Stomach (tissue), 8 donors: ENCODE measurements at regions not wholly inside any gene's neighbourhood (a gene's known extent, or its start where the extent isn't known, plus 50 kb on each side); places are given as distances from the start of the nearest gene placed in this dataset.

Experiments
- DNase-seq, 2 donors: peaks; one replicate each; pipeline versions ENCODE4 v3.0.0 to v3.0.0-alpha.2; 2013 to 2019
- H3K27ac ChIP-seq, 5 donors: fragments of 200-600 bp in 4 of 5; sonication (generic) in 4 of 5; one replicate each; pipeline ENCODE4 v1.5.1; 2013 to 2019; ENCODE audit warnings: mild to moderate bottlenecking in 1 of 5, moderate library complexity in 1 of 5
- H3K27me3 ChIP-seq, 3 donors: fragments of 200-600 bp; sonication (generic); one replicate each; pipeline ENCODE4 v1.5.1; 2017 to 2019; ENCODE audit warnings: mixed run types in 1 of 3
- H3K36me3 ChIP-seq, 4 donors: fragments of 200-600 bp; sonication (generic); 1 replicate in 3 of 4; 2 replicates in 1 of 4; pipeline ENCODE4 v1.5.1; 2016 to 2019
- H3K4me1 ChIP-seq, 4 donors: fragments of 200-600 bp; sonication (generic); one replicate each; pipeline ENCODE4 v1.5.1; 2016 to 2019
- H3K4me3 ChIP-seq, 4 donors: fragments of 200-600 bp; sonication (generic) in 3 of 4; one replicate each; pipeline ENCODE4 v1.5.1; 2016 to 2019; ENCODE audit warnings: mild to moderate bottlenecking in 1 of 4
- H3K9me3 ChIP-seq, 4 donors: fragments of 200-600 bp; sonication (generic); one replicate each; pipeline ENCODE4 v1.5.1; 2016 to 2019
- CTCF ChIP-seq, 7 experiments: fragments of 450-650 bp in 4 of 7; fragments of 200-600 bp in 3 of 7; sonication (generic) in 3 of 7; IDR thresholded peaks; one replicate each; pipeline ENCODE4 v1.5.1; 2016 to 2019; ENCODE audit warnings: antibody characterized with exemption in 7 of 7, control low read depth in 2 of 7, mild to moderate bottlenecking in 1 of 7
- EP300 ChIP-seq: sonication (generic); formaldehyde crosslinking; IDR thresholded peaks from one replicate; pipeline ENCODE4 v1.6.1; 2017; ENCODE audit warnings: antibody characterized with exemption
- POLR2A ChIP-seq, 4 donors: fragments of 450-650 bp; IDR thresholded peaks; one replicate each; pipeline ENCODE4 v1.6.1; 2016; ENCODE audit warnings: antibody characterized with exemption in 4 of 4, control low read depth in 2 of 4, mild to moderate bottlenecking in 1 of 4, moderate library complexity in 1 of 4
- POLR2AphosphoS5 ChIP-seq, 3 donors: sonication (generic); formaldehyde crosslinking; IDR thresholded peaks; one replicate each; pipeline ENCODE4 v1.6.1; 2016; ENCODE audit warnings: antibody characterized with exemption in 3 of 3
- WGBS, 5 donors: extraction: QIAGEN DNeasy Blood & Tissue Kit in 3 of 5; methylation state at CpG; one replicate each; pipeline versions ENCODE4 v1.1.5 to v1.1.7; 2013 to 2018; 5-methylcytosine and 5-hydroxymethylcytosine counted together
- intact Hi-C: fragments of 100-400 bp; cut with DNase I; formaldehyde crosslinking; loops from one replicate; pipeline ENCODE4 v1.15.1; 2023; ENCODE audit warnings: low total_unique reads
- donor health status: healthy with polysubstance abuse.
- donor health status: Bipolar disorder and iron deficiency.
- donor health status: healthy.

- Histone ChIP-seq H3K9me3 (peaks cover 0 to 21% (median 18%) of the 10 kb centered on the region in 4 donors), H3K36me3 (no peaks in the 10 kb centered on the region), H3K27ac (no peak overlapping the region), H3K4me3 (no peak overlapping the region), H3K4me1 (peaks cover 0 to 11% (median 10%) of the 10 kb centered on the region in 4 donors), H3K27me3 (peaks cover 0 to 30% (median 0%) of the 10 kb centered on the region in 3 donors)
- TF ChIP-seq EP300 = no peak
- no peak for TF ChIP-seq CTCF (IDR thresholded peaks at IDR 0.05)
- TF ChIP-seq POLR2AphosphoS5 (IDR thresholded peaks at IDR 0.05) = no peak
- no peak for TF ChIP-seq POLR2A (IDR thresholded peaks at IDR 0.05)
- DNase-seq = no peak
- intact Hi-C loops = no loop called here
- WGBS, 5 donors = 26 to 74% (median 44%) methylated on average over 4 of the region's 4 CpGs
Observed at GRCh38 chr11:70747285-70747684, 349.0 kb downstream of the CTTN start.

- Histone ChIP-seq H3K27me3 (peaks cover 0 to 23% (median 0%) of the 10 kb centered on the region in 3 donors), H3K4me1 (peaks cover 0 to 5% (median 3%) of the 10 kb centered on the region in 4 donors), H3K36me3 (no peaks in the 10 kb centered on the region), H3K27ac (no peak overlapping the region), H3K9me3 (peaks cover 0 to 21% (median 18%) of the 10 kb centered on the region in 4 donors), H3K4me3 (no peak overlapping the region)
- intact Hi-C loops = no loop called here
- 79 to 85% (median 82%) methylated on average over 2 to 5 of the region's 5 CpGs for WGBS, 5 donors
- TF ChIP-seq POLR2A (IDR thresholded peaks at IDR 0.05) (no peak), POLR2AphosphoS5 (IDR thresholded peaks at IDR 0.05) (no peak)
- no peak for DNase-seq
Observed at GRCh38 chr11:70747921-70748320, 349.6 kb downstream of the CTTN start.

- no peak for DNase-seq
- H3K9me3 ChIP-seq = peaks cover 0 to 21% (median 18%) of the 10 kb centered on the region in 4 donors
- TF ChIP-seq CTCF (IDR thresholded peaks at IDR 0.05) (no peak), POLR2A (IDR thresholded peaks at IDR 0.05) (no peak), EP300 (no peak), POLR2AphosphoS5 (IDR thresholded peaks at IDR 0.05) (no peak)
- H3K27me3 ChIP-seq = peaks cover 0 to 7% (median 0%) of the 10 kb centered on the region in 3 donors
- intact Hi-C loops = no loop called here
- peaks cover 0 to 9% (median 6%) of the 10 kb centered on the region in 4 donors for H3K4me1 ChIP-seq
- no peak overlapping the region for H3K4me3 ChIP-seq
- no peak overlapping the region for H3K27ac ChIP-seq
- H3K36me3 ChIP-seq = no peaks in the 10 kb centered on the region
- 79 to 85% (median 83%) methylated on average over 4 of the region's 4 CpGs for WGBS, 5 donors
Observed at GRCh38 chr11:70751142-70751734, 352.9 kb downstream of the CTTN start.

- Histone ChIP-seq H3K27ac (no peak overlapping the region), H3K4me1 (peaks cover 0 to 9% (median 6%) of the 10 kb centered on the region in 4 donors), H3K4me3 (no peak overlapping the region), H3K27me3 (peaks cover 0 to 20% (median 0%) of the 10 kb centered on the region in 3 donors), H3K36me3 (peaks cover 0 to 1% (median 0%) of the 10 kb centered on the region in 4 donors), H3K9me3 (peaks cover 0 to 11% (median 10%) of the 10 kb centered on the region in 4 donors)
- peak; percentile 85 to 91 for DNase-seq
- no peak for TF ChIP-seq EP300
- peak in 1 of 3 donors; percentile 58 for TF ChIP-seq POLR2AphosphoS5 (IDR thresholded peaks at IDR 0.05)
- peak in 6 of 7 experiments; percentile 71 to 97 (median 90) for TF ChIP-seq CTCF (IDR thresholded peaks at IDR 0.05)
- no peak for TF ChIP-seq POLR2A (IDR thresholded peaks at IDR 0.05)
- intact Hi-C loops = loop anchor here (5.0 kb wide), 1 partner anchor 288 kb away; no protein-coding TSS in a partner anchor
- 21 to 23% (median 23%) methylated on average over 23 to 37 of the region's 37 CpGs for WGBS, 5 donors
Observed at GRCh38 chr11:70755410-70756158, 357.3 kb downstream of the CTTN start.
